Stimulated activated CD4-positive, alpha-beta T cell treated with anti-CD3 and anti-CD28 coated beads, Interleukin-2, amount 100 ng/mL, for 24 hours (primary cell): ENCODE measurements at regions not wholly inside any gene's neighbourhood (a gene's known extent, or its start where the extent isn't known, plus 50 kb on each side); places are given as distances from the start of the nearest gene placed in this dataset.
"Not testable (repeated sequence)": the region's sequence is repeated elsewhere in the genome, so short reads cannot be mapped to it uniquely, and the experiment has no call there.

Experiments used
- DNase-seq, 2 donors: peaks; one replicate each; pipeline ENCODE4 v3.0.0-alpha.2; 2020

- no peak for DNase-seq
These were observed 596.7 kb downstream of the PDCD6IP start for GRCh38 chr3:34394978-34395748.

GRCh38 chr3:34396288-34396687, 597.9 kb downstream of the PDCD6IP start:
- no peak for DNase-seq

- DNase-seq, result no peak
These were observed 598.5 kb downstream of the PDCD6IP start for GRCh38 chr3:34396956-34397355.

GRCh38 chr3:34399401-34399800, 601.0 kb downstream of the PDCD6IP start:
- no peak for DNase-seq

GRCh38 chr3:34405159-34405558, 606.7 kb downstream of the PDCD6IP start:
- DNase-seq, result no peak

- DNase-seq, result no peak
These were observed 608.9 kb downstream of the PDCD6IP start for GRCh38 chr3:34407281-34407680.

- no peak for DNase-seq
These were observed 609.7 kb downstream of the PDCD6IP start for GRCh38 chr3:34408088-34408487.

- no peak for DNase-seq
These were observed 613.2 kb downstream of the PDCD6IP start for GRCh38 chr3:34411596-34411995.

- DNase-seq, result no peak
These were observed 621.4 kb downstream of the PDCD6IP start for GRCh38 chr3:34419801-34420200.

GRCh38 chr3:34421762-34422161, 623.3 kb downstream of the PDCD6IP start:
- DNase-seq, result no peak

- no peak for DNase-seq
These were observed 641.4 kb downstream of the PDCD6IP start for GRCh38 chr3:34439796-34440195.

- DNase-seq, result no peak
These were observed 645.7 kb downstream of the PDCD6IP start for GRCh38 chr3:34444137-34444536.

GRCh38 chr3:34449305-34449704, 650.9 kb downstream of the PDCD6IP start:
- DNase-seq, result no peak

GRCh38 chr3:34463414-34463813, 665.0 kb downstream of the PDCD6IP start:
- DNase-seq, result no peak

- no peak for DNase-seq
These were observed 666.2 kb downstream of the PDCD6IP start for GRCh38 chr3:34464646-34465045.

GRCh38 chr3:34475851-34476250, 677.4 kb downstream of the PDCD6IP start:
- DNase-seq, result no peak

- no peak for DNase-seq
These were observed 685.0 kb downstream of the PDCD6IP start for GRCh38 chr3:34483311-34483887.

- DNase-seq, result no peak
These were observed 705.9 kb downstream of the PDCD6IP start for GRCh38 chr3:34504366-34504765.

GRCh38 chr3:34504775-34505174, 706.3 kb downstream of the PDCD6IP start:
- DNase-seq, result no peak

- DNase-seq, result no peak
These were observed 710.3 kb downstream of the PDCD6IP start for GRCh38 chr3:34508732-34509131.

GRCh38 chr3:34511891-34512290, 713.5 kb downstream of the PDCD6IP start:
- no peak for DNase-seq

- not testable (repeated sequence) for DNase-seq
These were observed 720.6 kb downstream of the PDCD6IP start for GRCh38 chr3:34519008-34519407.

GRCh38 chr3:34531156-34531555, 732.7 kb downstream of the PDCD6IP start:
- no peak for DNase-seq

GRCh38 chr3:34533451-34533850, 735.0 kb downstream of the PDCD6IP start:
- DNase-seq, result no peak

- DNase-seq, result no peak
These were observed 735.6 kb downstream of the PDCD6IP start for GRCh38 chr3:34534013-34534412.
